Fibroblast of skin of right biceps (primary cell): ENCODE measurements at regions not wholly inside any gene's neighbourhood (a gene's known extent, or its start where the extent isn't known, plus 50 kb on each side); places are given as distances from the start of the nearest gene placed in this dataset.
"Not testable (repeated sequence)": the region's sequence is repeated elsewhere in the genome, so short reads cannot be mapped to it uniquely, and the experiment has no call there.

Source experiments
- DNase-seq: peaks from one replicate; pipeline ENCODE4 v3.0.0-alpha.2; 2013

- DNase-seq, result peak; percentile 25
Measured at GRCh38 chr7:39825401-39825980, 124.6 kb upstream of the CDK13 start.

GRCh38 chr7:39826166-39826565 is 123.9 kb upstream of the CDK13 start:
- DNase-seq, result no peak

GRCh38 chr7:39827571-39827970 is 122.5 kb upstream of the CDK13 start:
- no peak for DNase-seq

GRCh38 chr7:39829028-39829427 is 121.0 kb upstream of the CDK13 start:
- DNase-seq, result no peak

GRCh38 chr7:39832519-39833085 is 117.5 kb upstream of the CDK13 start:
- no peak for DNase-seq

GRCh38 chr7:39833180-39833799 is 116.8 kb upstream of the CDK13 start:
- DNase-seq, result peak; percentile 60

- DNase-seq, result not testable (repeated sequence)
Measured at GRCh38 chr7:39833865-39834634, 116.0 kb upstream of the CDK13 start.

- DNase-seq, result peak; percentile 15
Measured at GRCh38 chr7:39838326-39838725, 111.7 kb upstream of the CDK13 start.

- peak; percentile 56 for DNase-seq
Measured at GRCh38 chr7:39845006-39845405, 105.0 kb upstream of the CDK13 start.

GRCh38 chr7:39847227-39847626 is 102.8 kb upstream of the CDK13 start:
- peak; percentile 9 for DNase-seq

GRCh38 chr7:39851466-39852045 is 98.5 kb upstream of the CDK13 start:
- no peak for DNase-seq

- DNase-seq, result not testable (repeated sequence)
Measured at GRCh38 chr7:39854616-39855324, 95.3 kb upstream of the CDK13 start.

GRCh38 chr7:39855325-39855674 is 94.8 kb upstream of the CDK13 start:
- DNase-seq, result no peak

- peak; percentile 8 for DNase-seq
Measured at GRCh38 chr7:39863675-39864322, 86.3 kb upstream of the CDK13 start.

GRCh38 chr7:39869888-39870522 is 80.1 kb upstream of the CDK13 start:
- DNase-seq, result not testable (repeated sequence)

- not testable (repeated sequence) for DNase-seq
Measured at GRCh38 chr7:39871610-39872009, 78.4 kb upstream of the CDK13 start.

- peak; percentile 19 for DNase-seq
Measured at GRCh38 chr7:39880556-39880955, 69.5 kb upstream of the CDK13 start.

GRCh38 chr7:39882148-39882784 is 67.8 kb upstream of the CDK13 start:
- no peak for DNase-seq

- no peak for DNase-seq
Measured at GRCh38 chr7:39883812-39884390, 66.2 kb upstream of the CDK13 start.

- DNase-seq, result no peak
Measured at GRCh38 chr7:39888171-39888853, 61.7 kb upstream of the CDK13 start.
